HCT116 (cell line): ENCODE measurements at regions not wholly inside any gene's neighbourhood (a gene's known extent, or its start where the extent isn't known, plus 50 kb on each side); places are given as distances from the start of the nearest gene placed in this dataset.

Experiments
- ATAC-seq: fragments of 200-7000 bp; cut with Tn5 transposase; 2 replicates; pipeline ENCODE4 v1.9.1; 2020; ENCODE audit warnings: mild to moderate bottlenecking, moderate library complexity
- BruUV-seq: library from RNA; stranded (reverse); fragments of 400-500 nt; replicated peaks from 2 replicates; lab custom pipeline; 2021; lab: Mats Ljungman, UMichigan
- CTCF ChIA-PET: fragments of 300-600 bp; sonication (Branson Sonifier 250); formaldehyde crosslinking; loops from one replicate; lab custom pipeline; 2021; ENCODE audit warnings: antibody characterized with exemption; lab: Charles Lee
- POLR2A ChIA-PET: fragments of 300-600, 350-600 bp; sonication (Branson Sonifier 250); formaldehyde crosslinking; loops from one replicate; lab custom pipeline; 2021; ENCODE audit warnings: antibody characterized with exemption; lab: Charles Lee
- RAD21 ChIA-PET, 2 experiments: fragments of 300-600 bp; sonication (Branson Sonifier 250); formaldehyde crosslinking; loops; one replicate each; lab custom pipeline; 2023; ENCODE audit warnings: low total read pairs in 2 of 2; ENCODE audit not compliant: uncharacterized antibody in 2 of 2, unreplicated experiment in 2 of 2, low non-redundant PET in 1 of 2; lab: Charles Lee
- DNase-seq: peaks from one replicate; pipeline ENCODE4 v3.0.0-alpha.2; 2010; ENCODE audit warnings: low read depth, low spot score
- H2AFZ ChIP-seq: fragments of 200-600 bp; shearing (Covaris generic), sonication (generic); 2 replicates; pipeline ENCODE4 v1.6.1; 2017; ENCODE audit warnings: low read depth, mixed run types, mixed read lengths, antibody characterized with exemption, low read length; ENCODE audit not compliant: poor library complexity, severe bottlenecking
- H3K27ac ChIP-seq: 2 replicates; pipeline ENCODE4 v1.5.1; 2012; ENCODE audit warnings: low read depth, low read length
- H3K27me3 ChIP-seq: fragments of 200-600 bp; sonication (generic); 2 replicates; pipeline ENCODE4 v1.6.1; 2016; ENCODE audit warnings: mixed run types, low read length, mixed read lengths; ENCODE audit not compliant: insufficient read depth
- H3K36me3 ChIP-seq, 2 experiments: fragments of 200-500 bp in 1 of 2; fragments of 200-600 bp in 1 of 2; sonication (Bioruptor generic) in 1 of 2; sonication (generic) in 1 of 2; 2 replicates each; pipeline versions ENCODE4 v1.5.1 to v1.6.1; 2014 to 2016; ENCODE audit warnings: low read length in 2 of 2, inconsistent platforms in 1 of 2, mixed read lengths in 1 of 2, mixed run types in 1 of 2; ENCODE audit not compliant: insufficient read depth in 2 of 2, control insufficient read depth in 1 of 2
- H3K4me1 ChIP-seq, 2 experiments: fragments of 200-600 bp in 1 of 2; sonication (generic) in 1 of 2; 2 replicates each; pipeline versions ENCODE4 v1.5.1 to v1.6.1; 2012 to 2017; ENCODE audit warnings: low read length in 2 of 2, inconsistent platforms in 1 of 2, mild to moderate bottlenecking in 1 of 2, mixed read lengths in 1 of 2, mixed run types in 1 of 2, moderate library complexity in 1 of 2; ENCODE audit not compliant: insufficient read depth in 2 of 2, control insufficient read depth in 1 of 2
- H3K4me2 ChIP-seq: fragments of 200-600 bp; sonication (generic); 2 replicates; pipeline ENCODE4 v1.6.1; 2017; ENCODE audit warnings: mixed run types, low read length, mixed read lengths
- H3K4me3 ChIP-seq, 2 experiments: fragments of 200-600 bp in 1 of 2; sonication (generic) in 1 of 2; replicated peaks in 1 of 2; 2 replicates each; pipeline ENCODE4 v1.5.1; 2011 to 2016; ENCODE audit warnings: low read length in 2 of 2, control low read depth in 1 of 2, low read depth in 1 of 2, mild to moderate bottlenecking in 1 of 2, mixed read lengths in 1 of 2, mixed run types in 1 of 2
- H3K79me2 ChIP-seq: fragments of 200-600 bp; sonication (generic); 2 replicates; pipeline ENCODE4 v1.6.1; 2017; ENCODE audit warnings: mild to moderate bottlenecking, mixed run types, low read length, moderate library complexity, mixed read lengths; ENCODE audit not compliant: insufficient read depth
- H3K9ac ChIP-seq: fragments of 200-600 bp; sonication (generic); 2 replicates; pipeline ENCODE4 v1.6.1; 2016; ENCODE audit warnings: low read length, mixed read lengths
- H3K9me2 ChIP-seq: fragments of 200-600 bp; sonication (generic), shearing (Covaris generic); 2 replicates; pipeline ENCODE4 v1.6.1; 2017; ENCODE audit warnings: mixed run types, mild to moderate bottlenecking, moderate library complexity; ENCODE audit not compliant: insufficient read depth
- H3K9me3 ChIP-seq, 2 experiments: fragments of 200-500 bp in 1 of 2; fragments of 200-600 bp in 1 of 2; sonication (Bioruptor generic) in 1 of 2; sonication (generic) in 1 of 2; 2 replicates each; pipeline ENCODE4 v1.6.1; 2014 to 2017; ENCODE audit warnings: low read length in 2 of 2, mixed read lengths in 2 of 2, inconsistent platforms in 1 of 2, low read depth in 1 of 2, mild to moderate bottlenecking in 1 of 2, mixed run types in 1 of 2, moderate library complexity in 1 of 2; ENCODE audit not compliant: control insufficient read depth in 1 of 2, insufficient read depth in 1 of 2
- H4K20me1 ChIP-seq: fragments of 200-600 bp; sonication (generic), shearing (Covaris generic); 2 replicates; pipeline ENCODE4 v1.6.1; 2017; ENCODE audit warnings: mixed run types, mild to moderate bottlenecking, moderate library complexity; ENCODE audit not compliant: insufficient read depth
- CBX3 ChIP-seq: IDR thresholded peaks from 2 replicates; pipeline ENCODE4 v1.6.1; 2012; ENCODE audit warnings: low read depth
- CEBPB ChIP-seq: IDR thresholded peaks from 2 replicates; pipeline ENCODE4 v1.6.1; 2012; ENCODE audit warnings: low read depth
- EGR1 ChIP-seq: IDR thresholded peaks from 2 replicates; pipeline ENCODE4 v1.6.1; 2012; ENCODE audit warnings: low read depth
- ELF1 ChIP-seq: IDR thresholded peaks from 2 replicates; pipeline ENCODE4 v1.6.1; 2012; ENCODE audit warnings: low read depth, borderline replicate concordance
- EZH2 ChIP-seq: fragments of 200-600 bp; sonication (generic); IDR thresholded peaks from 2 replicates; pipeline ENCODE4 v1.6.1; 2017; ENCODE audit warnings: antibody characterized with exemption, mixed run types
- FOSL1 ChIP-seq: IDR thresholded peaks from 2 replicates; pipeline ENCODE4 v1.6.1; 2012; ENCODE audit warnings: low read depth
- JUND ChIP-seq: IDR thresholded peaks from 2 replicates; pipeline ENCODE4 v1.6.1; 2012
- POLR2A ChIP-seq: IDR thresholded peaks from 2 replicates; pipeline ENCODE4 v1.7.0; 2011; ENCODE audit warnings: borderline replicate concordance; ENCODE audit not compliant: insufficient read depth, insufficient read length; ENCODE audit errors: extremely low read depth
- POLR2AphosphoS5 ChIP-seq: IDR thresholded peaks from 2 replicates; pipeline ENCODE4 v1.6.1; 2011; ENCODE audit warnings: mild to moderate bottlenecking, low read depth, low read length, moderate library complexity
- RAD21 ChIP-seq: IDR thresholded peaks from 2 replicates; pipeline ENCODE4 v1.6.1; 2012; ENCODE audit warnings: low read depth, mild to moderate bottlenecking
- SIN3A ChIP-seq: IDR thresholded peaks from 2 replicates; pipeline ENCODE4 v1.6.1; 2012; ENCODE audit warnings: low read depth
- SP1 ChIP-seq: IDR thresholded peaks from 2 replicates; pipeline ENCODE4 v1.6.1; 2012; ENCODE audit warnings: low read depth
- SRF ChIP-seq: IDR thresholded peaks from 2 replicates; pipeline ENCODE4 v1.6.1; 2012; ENCODE audit warnings: low read depth
- TCF7L2 ChIP-seq: IDR thresholded peaks from 2 replicates; pipeline ENCODE4 v1.7.0; 2011; ENCODE audit warnings: borderline replicate concordance, inconsistent platforms; ENCODE audit not compliant: insufficient read depth, insufficient read length; ENCODE audit errors: extremely low read depth
- YY1 ChIP-seq: IDR thresholded peaks from 2 replicates; pipeline ENCODE4 v1.6.1; 2011; ENCODE audit warnings: low read length, low read depth, moderate library complexity, mild to moderate bottlenecking; ENCODE audit not compliant: insufficient replicate concordance; ENCODE audit errors: extremely low read depth
- ZFX ChIP-seq: fragments of 450-650 bp; IDR thresholded peaks from 2 replicates; pipeline ENCODE4 v1.6.1; 2017
- ZNF274 ChIP-seq: fragments of 200-500 bp; sonication (Bioruptor generic); IDR thresholded peaks from 2 replicates; pipeline ENCODE4 v1.6.1; 2014; ENCODE audit warnings: mild to moderate bottlenecking, low read depth, low read length, inconsistent platforms
- intact Hi-C: fragments of 100-400 bp; cut with micrococcal nuclease; formaldehyde crosslinking; loops from 2 replicates; pipeline ENCODE4 v1.10.0; 2022
- TF ChIP-seq, protein P1 (sequence below): IDR thresholded peaks from 2 replicates; pipeline ENCODE4 v1.6.1; 2012
- TF ChIP-seq, protein P2 (sequence below): IDR thresholded peaks from 2 replicates; pipeline ENCODE4 v1.6.1; 2012
- TF ChIP-seq, protein P3 (sequence below), 3 experiments: fragments of 200-600 bp in 1 of 3; sonication (generic) in 1 of 3; IDR thresholded peaks in 2 of 3; conservative IDR thresholded peaks in 1 of 3; 2 replicates each; pipeline ENCODE4 v1.5.1; 2012 to 2017; ENCODE audit warnings: low read depth in 2 of 3, low read length in 2 of 3, antibody characterized with exemption in 1 of 3, borderline replicate concordance in 1 of 3, control low read depth in 1 of 3, mild to moderate bottlenecking in 1 of 3, mixed read lengths in 1 of 3, mixed run types in 1 of 3, moderate library complexity in 1 of 3; ENCODE audit not compliant: insufficient read depth in 1 of 3

DNA sequence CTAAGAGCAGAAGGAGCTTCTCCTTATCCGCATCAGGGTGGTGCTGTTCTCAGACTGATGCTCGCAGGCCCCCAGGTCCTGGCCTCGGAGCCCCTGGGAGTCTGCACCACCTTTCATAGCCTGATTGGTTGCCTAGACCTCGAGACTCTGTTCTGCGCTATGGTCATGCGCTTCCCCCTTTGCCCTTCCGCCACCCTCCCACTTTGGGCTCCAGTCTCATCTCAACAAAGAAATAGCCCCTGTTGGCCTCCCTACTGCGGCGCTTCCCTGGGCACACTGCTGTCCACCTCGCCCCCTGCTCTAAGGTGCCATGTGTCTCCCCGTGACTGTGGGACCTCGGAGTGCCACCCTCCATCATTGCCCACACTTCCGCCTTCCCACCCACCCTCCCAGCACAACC is 102.9 kb upstream of the TWIST2 start (continued):
- TF ChIP-seq RAD21 = no peak
- TF ChIP-seq, protein P1, sequence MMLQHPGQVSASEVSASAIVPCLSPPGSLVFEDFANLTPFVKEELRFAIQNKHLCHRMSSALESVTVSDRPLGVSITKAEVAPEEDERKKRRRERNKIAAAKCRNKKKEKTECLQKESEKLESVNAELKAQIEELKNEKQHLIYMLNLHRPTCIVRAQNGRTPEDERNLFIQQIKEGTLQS = no peak
- TF ChIP-seq ZFX = no peak
- TF ChIP-seq, protein P2, sequence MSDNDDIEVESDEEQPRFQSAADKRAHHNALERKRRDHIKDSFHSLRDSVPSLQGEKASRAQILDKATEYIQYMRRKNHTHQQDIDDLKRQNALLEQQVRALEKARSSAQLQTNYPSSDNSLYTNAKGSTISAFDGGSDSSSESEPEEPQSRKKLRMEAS = no peak
- TF ChIP-seq POLR2AphosphoS5 = no peak
- no peak for TF ChIP-seq CBX3
- TF ChIP-seq, protein P3, sequence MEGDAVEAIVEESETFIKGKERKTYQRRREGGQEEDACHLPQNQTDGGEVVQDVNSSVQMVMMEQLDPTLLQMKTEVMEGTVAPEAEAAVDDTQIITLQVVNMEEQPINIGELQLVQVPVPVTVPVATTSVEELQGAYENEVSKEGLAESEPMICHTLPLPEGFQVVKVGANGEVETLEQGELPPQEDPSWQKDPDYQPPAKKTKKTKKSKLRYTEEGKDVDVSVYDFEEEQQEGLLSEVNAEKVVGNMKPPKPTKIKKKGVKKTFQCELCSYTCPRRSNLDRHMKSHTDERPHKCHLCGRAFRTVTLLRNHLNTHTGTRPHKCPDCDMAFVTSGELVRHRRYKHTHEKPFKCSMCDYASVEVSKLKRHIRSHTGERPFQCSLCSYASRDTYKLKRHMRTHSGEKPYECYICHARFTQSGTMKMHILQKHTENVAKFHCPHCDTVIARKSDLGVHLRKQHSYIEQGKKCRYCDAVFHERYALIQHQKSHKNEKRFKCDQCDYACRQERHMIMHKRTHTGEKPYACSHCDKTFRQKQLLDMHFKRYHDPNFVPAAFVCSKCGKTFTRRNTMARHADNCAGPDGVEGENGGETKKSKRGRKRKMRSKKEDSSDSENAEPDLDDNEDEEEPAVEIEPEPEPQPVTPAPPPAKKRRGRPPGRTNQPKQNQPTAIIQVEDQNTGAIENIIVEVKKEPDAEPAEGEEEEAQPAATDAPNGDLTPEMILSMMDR (IDR thresholded peaks at IDR 0.05 in 2 of 3, conservative IDR thresholded peaks at IDR 0.05 in 1 of 3; ENCODE audit: borderline replicate concordance in 1 of 3, insufficient read depth in 1 of 3, low read depth in 2 of 3, low read length in 2 of 3) = no peak
- TF ChIP-seq EGR1 = no peak
- TF ChIP-seq ZNF274 = no peak

DNA sequence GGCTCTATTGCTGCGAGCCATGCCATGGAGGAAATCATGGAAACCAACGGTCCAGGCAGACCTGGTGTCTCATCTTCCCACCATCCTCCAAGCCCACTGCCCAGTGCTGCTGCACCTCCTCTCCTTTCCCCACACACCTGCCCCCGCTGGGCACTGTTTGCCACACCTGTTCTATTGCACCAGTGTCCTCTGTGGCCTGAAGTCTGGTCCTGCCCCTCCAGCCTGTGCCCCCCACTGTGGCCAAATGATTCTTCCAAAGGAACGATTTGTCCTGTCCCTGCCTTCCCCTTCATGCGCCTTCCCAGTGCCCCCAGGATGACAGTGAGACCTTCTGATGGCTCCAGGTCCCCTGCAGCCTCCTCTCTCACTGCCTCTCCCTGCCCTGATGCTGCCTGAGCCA is 101.9 kb upstream of the TWIST2 start:
- H3K4me2 ChIP-seq = no peak overlapping the region
- no peak for TF ChIP-seq POLR2A
- no peak for TF ChIP-seq JUND
- no peak for TF ChIP-seq EGR1
- TF ChIP-seq, protein P2 = no peak
- no peak for TF ChIP-seq SIN3A
- no peak for TF ChIP-seq SRF
- TF ChIP-seq ZFX = no peak
- no peak for TF ChIP-seq TCF7L2
- TF ChIP-seq EZH2 = no peak
- TF ChIP-seq YY1 = no peak
- no peak for TF ChIP-seq RAD21
- TF ChIP-seq, protein P3 (IDR thresholded peaks at IDR 0.05 in 2 of 3, conservative IDR thresholded peaks at IDR 0.05 in 1 of 3; ENCODE audit: borderline replicate concordance in 1 of 3, insufficient read depth in 1 of 3, low read depth in 2 of 3, low read length in 2 of 3) = no peak
- TF ChIP-seq, protein P1 = no peak
- TF ChIP-seq ELF1 = no peak
- TF ChIP-seq CEBPB = no peak
- TF ChIP-seq SP1 = no peak
- no peak for TF ChIP-seq FOSL1
- no peak for TF ChIP-seq ZNF274
- TF ChIP-seq POLR2AphosphoS5 = no peak

More for the DNA sequence above, 101.9 kb upstream of the TWIST2 start:
- ChIA-PET CTCF (no interaction called here), RAD21 (no interaction called here), POLR2A (no interaction called here)
- no TSS peak for BruUV-seq
- Histone ChIP-seq H3K27ac (no peak overlapping the region), H3K27me3 (no peaks in the 10 kb centered on the region), H3K9ac (no peak overlapping the region), H3K4me3 (no peak overlapping the region), H3K36me3 (no peaks in the 10 kb centered on the region), H3K9me3 (no peaks in the 10 kb centered on the region; a peak in 1 of 4 replicates), H3K4me1 (no peaks in the 10 kb centered on the region), H3K9me2 (no peaks in the 10 kb centered on the region), H2AFZ (no peak overlapping the region), H3K79me2 (no peaks in the 10 kb centered on the region), H4K20me1 (no peaks in the 10 kb centered on the region)
- ATAC-seq = no peak
- DNase-seq = no peak
- intact Hi-C loops = no loop called here
